Rectal smooth muscle tissue (tissue), 1 donor: ENCODE measurements at regions not wholly inside any gene's neighbourhood (a gene's known extent, or its start where the extent isn't known, plus 50 kb on each side); places are given as distances from the start of the nearest gene placed in this dataset.

Experiments used
- H3K27ac ChIP-seq: one replicate; pipeline ENCODE4 v1.7.0; 2013; ENCODE audit warnings: low read depth, low read length, inconsistent platforms
- H3K27me3 ChIP-seq: one replicate; pipeline ENCODE4 v1.7.0; 2013; ENCODE audit warnings: low read length; ENCODE audit not compliant: control insufficient read depth, insufficient read depth
- H3K36me3 ChIP-seq: one replicate; pipeline ENCODE4 v1.7.0; 2013; ENCODE audit warnings: low read length; ENCODE audit not compliant: control insufficient read depth, insufficient read depth
- H3K4me1 ChIP-seq: one replicate; pipeline ENCODE4 v1.7.0; 2013; ENCODE audit warnings: low read length; ENCODE audit not compliant: control insufficient read depth, insufficient read depth
- H3K4me3 ChIP-seq: one replicate; pipeline ENCODE4 v1.7.0; 2013; ENCODE audit warnings: low read length
- H3K9ac ChIP-seq: one replicate; pipeline ENCODE4 v1.7.0; 2013; ENCODE audit warnings: low read length

- no peaks in the 10 kb centered on the region for H3K27me3 ChIP-seq
- no peak overlapping the region for H3K27ac ChIP-seq
- no peaks in the 10 kb centered on the region for H3K36me3 ChIP-seq
- H3K4me1 ChIP-seq = peaks cover 16% of the 10 kb centered on the region
- H3K4me3 ChIP-seq = no peak overlapping the region
- H3K9ac ChIP-seq = no peak overlapping the region
These were observed 155.5 kb downstream of the PRL start for GRCh38 chr6:22141241-22141745.

GRCh38 chr6:22142856-22143255 is 154.0 kb downstream of the PRL start:
- no peak overlapping the region for H3K4me3 ChIP-seq
- no peak overlapping the region for H3K9ac ChIP-seq
- H3K27ac ChIP-seq = no peak overlapping the region
- no peaks in the 10 kb centered on the region for H3K36me3 ChIP-seq
- H3K27me3 ChIP-seq = no peaks in the 10 kb centered on the region
- peaks cover 18% of the 10 kb centered on the region for H3K4me1 ChIP-seq

- no peak overlapping the region for H3K4me3 ChIP-seq
- H3K36me3 ChIP-seq = no peaks in the 10 kb centered on the region
- H3K9ac ChIP-seq = no peak overlapping the region
- H3K27me3 ChIP-seq = no peaks in the 10 kb centered on the region
- peaks cover 27% of the 10 kb centered on the region for H3K4me1 ChIP-seq
- H3K27ac ChIP-seq = no peak overlapping the region
These were observed 151.5 kb downstream of the PRL start for GRCh38 chr6:22145376-22145775.

GRCh38 chr6:22145823-22146677 is 150.8 kb downstream of the PRL start:
- peak overlapping the region; percentile 40 for H3K4me3 ChIP-seq
- no peaks in the 10 kb centered on the region for H3K36me3 ChIP-seq
- H3K27ac ChIP-seq = peak overlapping the region; percentile 7
- peaks cover 25% of the 10 kb centered on the region for H3K4me1 ChIP-seq
- no peak overlapping the region for H3K9ac ChIP-seq
- no peaks in the 10 kb centered on the region for H3K27me3 ChIP-seq

GRCh38 chr6:22146678-22146930 is 150.2 kb downstream of the PRL start:
- Histone ChIP-seq H3K4me3 (peak overlapping the region; percentile 9), H3K27me3 (no peaks in the 10 kb centered on the region), H3K4me1 (peaks cover 19% of the 10 kb centered on the region), H3K36me3 (no peaks in the 10 kb centered on the region), H3K27ac (no peak overlapping the region), H3K9ac (no peak overlapping the region)

- H3K4me3 ChIP-seq = peak overlapping the region; percentile 9
- no peak overlapping the region for H3K27ac ChIP-seq
- peaks cover 19% of the 10 kb centered on the region for H3K4me1 ChIP-seq
- H3K27me3 ChIP-seq = no peaks in the 10 kb centered on the region
- no peaks in the 10 kb centered on the region for H3K36me3 ChIP-seq
- H3K9ac ChIP-seq = no peak overlapping the region
These were observed 149.7 kb downstream of the PRL start for GRCh38 chr6:22146931-22147701.

- Histone ChIP-seq H3K9ac (no peak overlapping the region), H3K4me1 (peaks cover 19% of the 10 kb centered on the region), H3K36me3 (no peaks in the 10 kb centered on the region), H3K4me3 (no peak overlapping the region), H3K27ac (no peak overlapping the region), H3K27me3 (no peaks in the 10 kb centered on the region)
These were observed 148.7 kb downstream of the PRL start for GRCh38 chr6:22147921-22148776.

GRCh38 chr6:22149096-22149495 is 147.7 kb downstream of the PRL start:
- H3K27me3 ChIP-seq = no peaks in the 10 kb centered on the region
- no peak overlapping the region for H3K9ac ChIP-seq
- H3K27ac ChIP-seq = no peak overlapping the region
- H3K4me1 ChIP-seq = peaks cover 19% of the 10 kb centered on the region
- no peaks in the 10 kb centered on the region for H3K36me3 ChIP-seq
- H3K4me3 ChIP-seq = no peak overlapping the region

GRCh38 chr6:22149501-22150367 is 147.1 kb downstream of the PRL start:
- Histone ChIP-seq H3K27me3 (no peaks in the 10 kb centered on the region), H3K4me1 (peaks cover 19% of the 10 kb centered on the region), H3K9ac (no peak overlapping the region), H3K27ac (no peak overlapping the region), H3K4me3 (no peak overlapping the region), H3K36me3 (no peaks in the 10 kb centered on the region)

GRCh38 chr6:22150368-22151035 is 146.3 kb downstream of the PRL start:
- Histone ChIP-seq H3K27me3 (no peaks in the 10 kb centered on the region), H3K4me3 (no peak overlapping the region), H3K36me3 (no peaks in the 10 kb centered on the region), H3K9ac (no peak overlapping the region), H3K27ac (no peak overlapping the region), H3K4me1 (peaks cover 15% of the 10 kb centered on the region)

- Histone ChIP-seq H3K36me3 (no peaks in the 10 kb centered on the region), H3K4me1 (peaks cover 11% of the 10 kb centered on the region), H3K4me3 (no peak overlapping the region), H3K27me3 (no peaks in the 10 kb centered on the region), H3K27ac (no peak overlapping the region), H3K9ac (no peak overlapping the region)
These were observed 144.9 kb downstream of the PRL start for GRCh38 chr6:22151892-22152291.
